AG09309 (cell line): ENCODE measurements at regions not wholly inside any gene's neighbourhood (a gene's known extent, or its start where the extent isn't known, plus 50 kb on each side); places are given as distances from the start of the nearest gene placed in this dataset.

ENCODE experiments used
- DNase-seq: peaks from one replicate; pipeline ENCODE4 v3.0.0-alpha.2; 2010; ENCODE audit warnings: low read depth
- H3K4me3 ChIP-seq: 2 replicates; pipeline ENCODE4 v1.5.1; 2011; ENCODE audit warnings: mild to moderate bottlenecking, low read depth, low read length, moderate library complexity; ENCODE audit not compliant: control insufficient read depth
- TF ChIP-seq, protein P1 (sequence below): IDR thresholded peaks from 2 replicates; pipeline ENCODE4 v1.5.1; 2011; ENCODE audit warnings: mild to moderate bottlenecking, low read depth, low read length, inconsistent platforms; ENCODE audit not compliant: insufficient read depth, control insufficient read depth; ENCODE audit errors: missing control alignments

DNA sequence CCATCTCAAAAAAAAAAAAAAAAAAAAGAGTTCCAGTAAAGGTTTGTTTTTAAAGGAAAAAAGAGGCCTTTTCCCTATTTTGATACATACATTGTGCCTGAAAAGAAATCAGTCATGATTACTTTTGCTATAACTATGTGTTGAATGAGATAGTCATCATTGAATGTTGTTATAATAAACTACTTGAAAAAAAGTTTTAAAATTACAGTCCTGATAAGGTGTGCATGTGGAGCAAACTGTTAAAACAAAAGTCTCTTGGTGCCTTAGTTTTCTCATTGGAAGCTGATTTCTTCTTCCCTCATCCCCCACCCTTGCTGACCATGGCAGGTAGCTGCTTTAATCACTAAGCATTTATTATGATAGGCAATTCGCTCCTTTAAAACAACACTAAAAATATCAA, 172.3 kb upstream of the TBCA start:
- TF ChIP-seq, protein P1, sequence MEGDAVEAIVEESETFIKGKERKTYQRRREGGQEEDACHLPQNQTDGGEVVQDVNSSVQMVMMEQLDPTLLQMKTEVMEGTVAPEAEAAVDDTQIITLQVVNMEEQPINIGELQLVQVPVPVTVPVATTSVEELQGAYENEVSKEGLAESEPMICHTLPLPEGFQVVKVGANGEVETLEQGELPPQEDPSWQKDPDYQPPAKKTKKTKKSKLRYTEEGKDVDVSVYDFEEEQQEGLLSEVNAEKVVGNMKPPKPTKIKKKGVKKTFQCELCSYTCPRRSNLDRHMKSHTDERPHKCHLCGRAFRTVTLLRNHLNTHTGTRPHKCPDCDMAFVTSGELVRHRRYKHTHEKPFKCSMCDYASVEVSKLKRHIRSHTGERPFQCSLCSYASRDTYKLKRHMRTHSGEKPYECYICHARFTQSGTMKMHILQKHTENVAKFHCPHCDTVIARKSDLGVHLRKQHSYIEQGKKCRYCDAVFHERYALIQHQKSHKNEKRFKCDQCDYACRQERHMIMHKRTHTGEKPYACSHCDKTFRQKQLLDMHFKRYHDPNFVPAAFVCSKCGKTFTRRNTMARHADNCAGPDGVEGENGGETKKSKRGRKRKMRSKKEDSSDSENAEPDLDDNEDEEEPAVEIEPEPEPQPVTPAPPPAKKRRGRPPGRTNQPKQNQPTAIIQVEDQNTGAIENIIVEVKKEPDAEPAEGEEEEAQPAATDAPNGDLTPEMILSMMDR: no peak
- H3K4me3 ChIP-seq: no peak overlapping the region
- no peak for DNase-seq

DNA sequence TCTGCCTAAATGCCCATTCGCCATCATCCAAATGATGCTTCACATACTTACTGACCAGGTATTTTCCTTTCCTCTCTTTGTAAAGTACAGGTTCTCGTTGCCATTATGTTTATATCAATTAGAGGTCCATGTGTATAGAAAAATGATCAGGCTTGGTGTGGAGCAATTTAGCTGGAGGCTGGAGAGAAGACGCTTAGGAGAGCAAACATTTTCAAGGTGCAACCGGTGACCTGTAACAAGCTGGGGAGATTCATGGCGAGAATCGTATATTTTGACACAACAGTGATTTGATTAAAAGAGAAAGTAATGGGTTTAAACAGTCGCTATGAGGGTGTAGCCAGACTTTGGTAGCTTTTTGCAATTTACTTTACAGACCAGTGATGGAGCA, 170.9 kb upstream of the TBCA start:
- no peak overlapping the region for H3K4me3 ChIP-seq
- TF ChIP-seq, protein P1: no peak

DNA sequence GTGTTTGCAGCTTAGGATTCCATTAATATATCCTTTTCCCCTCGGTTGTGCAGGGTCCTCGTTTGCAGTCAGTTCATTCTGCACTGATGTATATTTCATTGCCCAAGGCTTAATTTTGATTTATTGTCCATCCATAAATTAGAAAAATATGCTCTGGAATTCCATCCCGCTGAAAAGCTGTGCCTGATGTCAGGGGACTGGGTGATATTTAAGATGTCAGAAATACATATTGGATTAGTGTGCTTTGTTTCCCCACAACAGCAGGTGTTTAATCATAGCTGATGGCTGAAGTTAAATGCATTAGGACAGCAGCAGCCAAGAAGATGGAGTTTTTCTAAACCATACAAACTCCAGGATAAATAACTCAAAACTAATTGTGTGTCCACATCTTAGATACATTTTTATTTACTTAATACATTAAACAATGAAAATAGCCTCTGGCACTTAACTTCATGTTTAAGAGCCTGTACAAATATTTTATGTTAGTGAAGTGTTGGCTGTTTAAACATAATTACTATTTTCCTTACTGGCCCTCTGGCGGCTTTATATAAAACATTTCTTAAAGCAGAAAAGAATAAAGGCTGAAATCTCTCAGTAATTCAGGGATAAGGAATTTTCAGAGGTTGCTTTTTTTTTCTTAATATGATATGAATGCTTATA, 170.4 kb upstream of the TBCA start:
- TF ChIP-seq, protein P1: no peak
- DNase-seq: no peak
- no peak overlapping the region for H3K4me3 ChIP-seq

More for the DNA sequence above, 170.9 kb upstream of the TBCA start:
- DNase-seq: no peak

DNA sequence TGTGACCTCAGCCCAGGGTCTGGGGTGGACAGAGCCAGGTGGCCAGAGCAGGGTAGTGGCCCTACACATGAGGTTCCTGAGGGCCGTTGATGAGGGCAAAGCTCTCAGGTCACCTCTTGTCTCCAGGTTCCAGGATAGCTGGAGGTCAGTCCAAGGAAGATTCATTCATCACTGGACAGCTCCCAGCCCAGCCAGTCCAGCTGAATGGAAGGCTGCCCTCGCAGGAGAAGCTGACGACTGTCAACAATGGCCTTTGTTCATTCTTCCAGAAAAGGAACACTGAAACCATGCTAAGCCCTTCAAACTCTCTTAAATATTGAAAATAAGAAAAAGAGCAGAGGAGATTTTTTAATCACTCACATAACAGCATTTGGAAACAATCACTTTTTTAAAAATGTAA, 169.7 kb upstream of the TBCA start:
- TF ChIP-seq, protein P1: no peak
- H3K4me3 ChIP-seq: no peak overlapping the region
- DNase-seq: no peak

DNA sequence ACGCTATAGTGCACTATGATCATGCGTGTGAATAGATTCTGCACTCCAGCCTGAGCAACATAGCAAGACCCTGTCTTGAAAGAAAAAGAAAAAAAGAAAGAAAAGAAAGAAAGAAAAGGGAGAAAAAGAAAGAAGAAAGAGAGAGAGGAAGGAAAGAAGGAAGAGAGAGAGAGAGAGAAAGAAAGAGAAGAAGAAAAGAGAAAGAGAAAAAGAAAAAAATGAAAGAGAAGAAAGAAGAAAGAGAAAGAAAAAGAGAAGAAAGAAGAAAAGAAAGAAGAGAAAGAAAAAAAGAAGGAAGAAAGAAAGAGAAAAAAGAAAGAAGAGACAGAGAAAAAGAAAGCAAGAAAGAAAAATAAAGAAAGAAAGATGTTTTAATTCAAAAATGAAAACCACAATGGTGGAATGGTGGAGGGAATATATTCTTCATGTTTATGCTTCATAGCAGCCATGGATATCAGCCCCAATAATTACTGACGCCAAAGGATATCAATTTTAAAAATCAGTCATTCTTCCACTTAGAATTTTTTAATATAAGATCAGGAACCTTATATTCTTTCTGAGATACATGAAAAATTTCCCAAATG, 168.7 kb upstream of the TBCA start:
- H3K4me3 ChIP-seq: no peak overlapping the region
- no peak for DNase-seq
- TF ChIP-seq, protein P1: no peak

DNA sequence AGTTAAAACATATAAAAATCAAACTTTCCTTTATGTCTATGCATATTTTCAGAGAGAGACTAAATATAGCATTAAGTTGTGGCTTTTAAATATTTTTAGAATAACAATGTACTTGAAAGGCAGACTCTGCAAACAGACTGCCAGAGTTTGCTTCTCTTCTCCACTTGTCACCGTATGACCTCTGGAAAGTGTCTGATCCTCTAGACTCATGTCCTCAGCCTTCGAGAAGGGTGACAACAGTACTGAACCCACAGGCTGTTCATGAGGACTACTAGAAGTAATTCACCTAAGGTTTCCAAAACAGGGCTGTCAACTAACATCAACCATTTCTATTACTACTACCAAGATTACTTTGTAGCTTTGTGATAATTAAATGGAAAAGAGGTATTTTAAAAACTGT, 167.7 kb upstream of the TBCA start:
- TF ChIP-seq, protein P1: no peak
- DNase-seq: no peak
- no peak overlapping the region for H3K4me3 ChIP-seq
